ENCODE measurements at regions not wholly inside any gene's neighbourhood (a gene's known extent, or its start where the extent isn't known, plus 50 kb on each side); places are given as distances from the start of the nearest gene placed in this dataset.

- no peak for TF ChIP-seq CTCF (conservative IDR thresholded peaks at IDR 0.05 in 1 of 2, IDR thresholded peaks at IDR 0.05 in 1 of 2; ENCODE audit: extremely low read depth in 1 of 2, insufficient read depth in 1 of 2, low read depth in 1 of 2, low read length in 2 of 2)
- no peak for TF ChIP-seq EZH2 (IDR thresholded peaks at IDR 0.05; ENCODE audit: borderline replicate concordance, low read length)
Measured at GRCh38 chr4:25493466-25493865, 116.4 kb downstream of the ANAPC4 start.
